ENCODE measurements at regions not wholly inside any gene's neighbourhood (a gene's known extent, or its start where the extent isn't known, plus 50 kb on each side); places are given as distances from the start of the nearest gene placed in this dataset.

GRCh38 chr2:145845923-145846322 is 1326.0 kb upstream of the ZEB2 start:
- Histone ChIP-seq H3K9ac (ENCODE audit: low read depth, low read length) (no peak overlapping the region), H3K36me3 (ENCODE audit: insufficient read depth, low read length) (no peaks in the 10 kb centered on the region), H3K4me2 (ENCODE audit: low read length) (no peak overlapping the region), H3K27me3 (ENCODE audit: control insufficient read depth, insufficient read depth, low read length) (no peaks in the 10 kb centered on the region), H3K4me3 (ENCODE audit: low read length) (no peak overlapping the region), H3K4me1 (ENCODE audit: control insufficient read depth, insufficient read depth, low read length) (no peaks in the 10 kb centered on the region), H3K9me3 (replicated peaks; ENCODE audit: low read length) (no peaks in the 10 kb centered on the region)

- Histone ChIP-seq H3K27me3 (ENCODE audit: control insufficient read depth, insufficient read depth, low read length) (no peaks in the 10 kb centered on the region), H3K9me3 (replicated peaks; ENCODE audit: low read length) (no peaks in the 10 kb centered on the region), H3K4me1 (ENCODE audit: control insufficient read depth, insufficient read depth, low read length) (no peaks in the 10 kb centered on the region), H3K9ac (ENCODE audit: low read depth, low read length) (no peak overlapping the region), H3K36me3 (ENCODE audit: insufficient read depth, low read length) (no peaks in the 10 kb centered on the region), H3K4me2 (ENCODE audit: low read length) (no peak overlapping the region), H3K4me3 (ENCODE audit: low read length) (no peak overlapping the region)
Measured at GRCh38 chr2:145845207-145845894, 1325.4 kb upstream of the ZEB2 start.

- Histone ChIP-seq H3K9me3 (replicated peaks; ENCODE audit: low read length) (no peaks in the 10 kb centered on the region), H3K4me2 (ENCODE audit: low read length) (no peak overlapping the region), H3K4me3 (ENCODE audit: low read length) (no peak overlapping the region), H3K9ac (ENCODE audit: low read depth, low read length) (no peak overlapping the region), H3K36me3 (ENCODE audit: insufficient read depth, low read length) (no peaks in the 10 kb centered on the region), H3K27me3 (ENCODE audit: control insufficient read depth, insufficient read depth, low read length) (no peaks in the 10 kb centered on the region), H3K4me1 (ENCODE audit: control insufficient read depth, insufficient read depth, low read length) (no peaks in the 10 kb centered on the region)
Measured at GRCh38 chr2:145841973-145842372, 1322.1 kb upstream of the ZEB2 start.

GRCh38 chr2:145836986-145837385 is 1317.1 kb upstream of the ZEB2 start:
- Histone ChIP-seq H3K4me2 (ENCODE audit: low read length) (no peak overlapping the region), H3K36me3 (ENCODE audit: insufficient read depth, low read length) (no peaks in the 10 kb centered on the region), H3K4me1 (ENCODE audit: control insufficient read depth, insufficient read depth, low read length) (no peaks in the 10 kb centered on the region), H3K9me3 (replicated peaks; ENCODE audit: low read length) (no peaks in the 10 kb centered on the region), H3K9ac (ENCODE audit: low read depth, low read length) (no peak overlapping the region), H3K27me3 (ENCODE audit: control insufficient read depth, insufficient read depth, low read length) (no peaks in the 10 kb centered on the region), H3K4me3 (ENCODE audit: low read length) (no peak overlapping the region)

GRCh38 chr2:145835665-145836064 is 1315.7 kb upstream of the ZEB2 start:
- H3K4me1 ChIP-seq (ENCODE audit: control insufficient read depth, insufficient read depth, low read length), result no peaks in the 10 kb centered on the region
- no peak overlapping the region for H3K9ac ChIP-seq (ENCODE audit: low read depth, low read length)
- H3K4me3 ChIP-seq (ENCODE audit: low read length), result no peak overlapping the region
- H3K9me3 ChIP-seq (replicated peaks; ENCODE audit: low read length), result no peaks in the 10 kb centered on the region
- H3K36me3 ChIP-seq (ENCODE audit: insufficient read depth, low read length), result no peaks in the 10 kb centered on the region
- H3K27me3 ChIP-seq (ENCODE audit: control insufficient read depth, insufficient read depth, low read length), result no peaks in the 10 kb centered on the region
- H3K4me2 ChIP-seq (ENCODE audit: low read length), result no peak overlapping the region

GRCh38 chr2:145832681-145833080 is 1312.8 kb upstream of the ZEB2 start:
- Histone ChIP-seq H3K36me3 (ENCODE audit: insufficient read depth, low read length) (no peaks in the 10 kb centered on the region), H3K9ac (ENCODE audit: low read depth, low read length) (no peak overlapping the region), H3K4me1 (ENCODE audit: control insufficient read depth, insufficient read depth, low read length) (no peaks in the 10 kb centered on the region), H3K27me3 (ENCODE audit: control insufficient read depth, insufficient read depth, low read length) (no peaks in the 10 kb centered on the region), H3K4me2 (ENCODE audit: low read length) (no peak overlapping the region), H3K9me3 (replicated peaks; ENCODE audit: low read length) (no peaks in the 10 kb centered on the region), H3K4me3 (ENCODE audit: low read length) (no peak overlapping the region)

- Histone ChIP-seq H3K4me3 (ENCODE audit: low read length) (no peak overlapping the region), H3K27me3 (ENCODE audit: control insufficient read depth, insufficient read depth, low read length) (no peaks in the 10 kb centered on the region), H3K9me3 (replicated peaks; ENCODE audit: low read length) (no peaks in the 10 kb centered on the region)
Measured at GRCh38 chr2:145829931-145830330, 1310.0 kb upstream of the ZEB2 start.

GRCh38 chr2:145827235-145827634 is 1307.3 kb upstream of the ZEB2 start:
- H3K4me2 ChIP-seq (ENCODE audit: low read length), result no peak overlapping the region
- H3K4me1 ChIP-seq (ENCODE audit: control insufficient read depth, insufficient read depth, low read length), result no peaks in the 10 kb centered on the region
- H3K36me3 ChIP-seq (ENCODE audit: insufficient read depth, low read length), result no peaks in the 10 kb centered on the region
- no peak overlapping the region for H3K9ac ChIP-seq (ENCODE audit: low read depth, low read length)
- no peaks in the 10 kb centered on the region for H3K9me3 ChIP-seq (replicated peaks; ENCODE audit: low read length)
- no peak overlapping the region for H3K4me3 ChIP-seq (ENCODE audit: low read length)
- no peaks in the 10 kb centered on the region for H3K27me3 ChIP-seq (ENCODE audit: control insufficient read depth, insufficient read depth, low read length)

More at GRCh38 chr2:145829931-145830330, 1310.0 kb upstream of the ZEB2 start:
- Histone ChIP-seq H3K9ac (ENCODE audit: low read depth, low read length) (no peak overlapping the region), H3K4me1 (ENCODE audit: control insufficient read depth, insufficient read depth, low read length) (no peaks in the 10 kb centered on the region), H3K36me3 (ENCODE audit: insufficient read depth, low read length) (no peaks in the 10 kb centered on the region), H3K4me2 (ENCODE audit: low read length) (no peak overlapping the region)

GRCh38 chr2:145824384-145824783 is 1304.5 kb upstream of the ZEB2 start:
- no peaks in the 10 kb centered on the region for H3K4me1 ChIP-seq (ENCODE audit: control insufficient read depth, insufficient read depth, low read length)
- H3K9me3 ChIP-seq (replicated peaks; ENCODE audit: low read length), result no peaks in the 10 kb centered on the region
- H3K4me2 ChIP-seq (ENCODE audit: low read length), result no peak overlapping the region
- H3K36me3 ChIP-seq (ENCODE audit: insufficient read depth, low read length), result no peaks in the 10 kb centered on the region
- H3K27me3 ChIP-seq (ENCODE audit: control insufficient read depth, insufficient read depth, low read length), result no peaks in the 10 kb centered on the region
- no peak overlapping the region for H3K4me3 ChIP-seq (ENCODE audit: low read length)
- H3K9ac ChIP-seq (ENCODE audit: low read depth, low read length), result no peak overlapping the region

GRCh38 chr2:145822892-145823534 is 1303.1 kb upstream of the ZEB2 start:
- Histone ChIP-seq H3K9me3 (replicated peaks; ENCODE audit: low read length) (no peaks in the 10 kb centered on the region), H3K36me3 (ENCODE audit: insufficient read depth, low read length) (no peaks in the 10 kb centered on the region), H3K4me2 (ENCODE audit: low read length) (no peak overlapping the region), H3K4me1 (ENCODE audit: control insufficient read depth, insufficient read depth, low read length) (no peaks in the 10 kb centered on the region), H3K9ac (ENCODE audit: low read depth, low read length) (no peak overlapping the region), H3K27me3 (ENCODE audit: control insufficient read depth, insufficient read depth, low read length) (no peaks in the 10 kb centered on the region), H3K4me3 (ENCODE audit: low read length) (no peak overlapping the region)

GRCh38 chr2:145820651-145821050 is 1300.7 kb upstream of the ZEB2 start:
- Histone ChIP-seq H3K9me3 (replicated peaks; ENCODE audit: low read length) (no peaks in the 10 kb centered on the region), H3K4me3 (ENCODE audit: low read length) (no peak overlapping the region), H3K4me1 (ENCODE audit: control insufficient read depth, insufficient read depth, low read length) (peaks cover 5% of the 10 kb centered on the region), H3K4me2 (ENCODE audit: low read length) (no peak overlapping the region), H3K9ac (ENCODE audit: low read depth, low read length) (no peak overlapping the region), H3K36me3 (ENCODE audit: insufficient read depth, low read length) (no peaks in the 10 kb centered on the region), H3K27me3 (ENCODE audit: control insufficient read depth, insufficient read depth, low read length) (no peaks in the 10 kb centered on the region)

- Histone ChIP-seq H3K9ac (ENCODE audit: low read depth, low read length) (no peak overlapping the region), H3K4me1 (ENCODE audit: control insufficient read depth, insufficient read depth, low read length) (peaks cover 5% of the 10 kb centered on the region), H3K27me3 (ENCODE audit: control insufficient read depth, insufficient read depth, low read length) (no peaks in the 10 kb centered on the region), H3K4me3 (ENCODE audit: low read length) (no peak overlapping the region), H3K9me3 (replicated peaks; ENCODE audit: low read length) (no peaks in the 10 kb centered on the region), H3K36me3 (ENCODE audit: insufficient read depth, low read length) (no peaks in the 10 kb centered on the region), H3K4me2 (ENCODE audit: low read length) (no peak overlapping the region)
Measured at GRCh38 chr2:145818890-145819504, 1299.1 kb upstream of the ZEB2 start.

Measured in skeletal muscle satellite cell (primary cell).